Ovary (tissue), 3 donors: ENCODE measurements at regions not wholly inside any gene's neighbourhood (a gene's known extent, or its start where the extent isn't known, plus 50 kb on each side); places are given as distances from the start of the nearest gene placed in this dataset.

Experiments
- POLR2A ChIP-seq: fragments of 450-650 bp; IDR thresholded peaks from one replicate; pipeline ENCODE4 v1.6.1; 2017; ENCODE audit warnings: antibody characterized with exemption, mild to moderate bottlenecking, moderate library complexity
- TF ChIP-seq, protein P1 (sequence below), 3 donors: fragments of 450-650 bp in 2 of 3; fragments of 200-600 bp in 1 of 3; IDR thresholded peaks; one replicate each; pipeline versions ENCODE4 v1.5.1 to v1.8.0; 2016 to 2022; ENCODE audit warnings: antibody characterized with exemption in 3 of 3, mild to moderate bottlenecking in 1 of 3
- donor health status: DM: no; HTN: no; CAD: no.

DNA sequence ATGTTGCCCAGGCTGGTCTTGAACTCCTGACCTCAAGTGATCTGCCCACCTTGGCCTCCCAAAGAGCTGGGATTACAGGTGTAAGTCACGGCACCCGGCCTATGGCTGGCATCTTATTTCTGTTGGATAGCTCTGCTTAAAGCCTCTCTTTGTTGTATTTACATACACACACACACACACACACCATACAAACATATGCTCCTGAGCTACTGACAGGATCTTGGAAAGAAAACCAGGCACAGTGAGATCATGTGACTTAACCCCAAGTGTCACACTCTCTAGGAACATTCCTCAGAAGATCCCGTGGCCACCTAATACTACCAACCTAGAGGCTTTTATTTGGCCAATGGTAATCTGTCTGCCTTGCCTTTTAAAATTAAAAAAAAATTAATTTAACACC, 85.1 kb upstream of the HAAO start:
- TF ChIP-seq, protein P1, sequence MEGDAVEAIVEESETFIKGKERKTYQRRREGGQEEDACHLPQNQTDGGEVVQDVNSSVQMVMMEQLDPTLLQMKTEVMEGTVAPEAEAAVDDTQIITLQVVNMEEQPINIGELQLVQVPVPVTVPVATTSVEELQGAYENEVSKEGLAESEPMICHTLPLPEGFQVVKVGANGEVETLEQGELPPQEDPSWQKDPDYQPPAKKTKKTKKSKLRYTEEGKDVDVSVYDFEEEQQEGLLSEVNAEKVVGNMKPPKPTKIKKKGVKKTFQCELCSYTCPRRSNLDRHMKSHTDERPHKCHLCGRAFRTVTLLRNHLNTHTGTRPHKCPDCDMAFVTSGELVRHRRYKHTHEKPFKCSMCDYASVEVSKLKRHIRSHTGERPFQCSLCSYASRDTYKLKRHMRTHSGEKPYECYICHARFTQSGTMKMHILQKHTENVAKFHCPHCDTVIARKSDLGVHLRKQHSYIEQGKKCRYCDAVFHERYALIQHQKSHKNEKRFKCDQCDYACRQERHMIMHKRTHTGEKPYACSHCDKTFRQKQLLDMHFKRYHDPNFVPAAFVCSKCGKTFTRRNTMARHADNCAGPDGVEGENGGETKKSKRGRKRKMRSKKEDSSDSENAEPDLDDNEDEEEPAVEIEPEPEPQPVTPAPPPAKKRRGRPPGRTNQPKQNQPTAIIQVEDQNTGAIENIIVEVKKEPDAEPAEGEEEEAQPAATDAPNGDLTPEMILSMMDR (IDR thresholded peaks at IDR 0.05) = no peak
- TF ChIP-seq POLR2A = no peak
